ENCODE measurements at regions not wholly inside any gene's neighbourhood (a gene's known extent, or its start where the extent isn't known, plus 50 kb on each side); places are given as distances from the start of the nearest gene placed in this dataset.

DNA sequence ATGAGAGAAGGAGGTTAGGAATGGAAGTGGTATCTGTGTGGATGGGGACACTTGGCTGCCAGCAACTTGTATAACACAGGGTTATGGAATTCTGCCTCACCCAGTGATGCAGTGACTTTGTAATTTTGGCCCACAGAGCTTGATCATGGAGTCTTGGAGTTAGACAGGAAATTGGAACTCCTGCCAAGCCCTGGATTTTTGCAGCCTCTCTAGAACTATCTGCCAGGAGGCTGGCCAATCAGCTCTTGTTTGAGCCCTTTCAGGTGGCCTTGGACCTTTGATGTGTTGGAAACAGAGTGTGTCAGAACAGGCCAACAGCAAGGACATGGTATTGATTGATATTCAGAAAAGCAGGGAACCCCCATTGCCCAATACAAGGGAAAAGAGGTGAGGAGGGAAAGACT lies 157.7 kb upstream of the GGTLC1 start:
- TF ChIP-seq, protein P1, sequence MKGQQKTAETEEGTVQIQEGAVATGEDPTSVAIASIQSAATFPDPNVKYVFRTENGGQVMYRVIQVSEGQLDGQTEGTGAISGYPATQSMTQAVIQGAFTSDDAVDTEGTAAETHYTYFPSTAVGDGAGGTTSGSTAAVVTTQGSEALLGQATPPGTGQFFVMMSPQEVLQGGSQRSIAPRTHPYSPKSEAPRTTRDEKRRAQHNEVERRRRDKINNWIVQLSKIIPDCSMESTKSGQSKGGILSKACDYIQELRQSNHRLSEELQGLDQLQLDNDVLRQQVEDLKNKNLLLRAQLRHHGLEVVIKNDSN (IDR thresholded peaks at IDR 0.05) = no peak
- TF ChIP-seq EP300 (IDR thresholded peaks at IDR 0.05; ENCODE audit: borderline replicate concordance) = no peak
- TF ChIP-seq, protein P2, sequence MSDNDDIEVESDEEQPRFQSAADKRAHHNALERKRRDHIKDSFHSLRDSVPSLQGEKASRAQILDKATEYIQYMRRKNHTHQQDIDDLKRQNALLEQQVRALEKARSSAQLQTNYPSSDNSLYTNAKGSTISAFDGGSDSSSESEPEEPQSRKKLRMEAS (IDR thresholded peaks at IDR 0.05) = no peak
- no peak for TF ChIP-seq CREB1 (IDR thresholded peaks at IDR 0.05; ENCODE audit: low read depth)
- TF ChIP-seq RAD21 (IDR thresholded peaks at IDR 0.05; ENCODE audit: low read depth) = no peak
- TF ChIP-seq, protein P3, sequence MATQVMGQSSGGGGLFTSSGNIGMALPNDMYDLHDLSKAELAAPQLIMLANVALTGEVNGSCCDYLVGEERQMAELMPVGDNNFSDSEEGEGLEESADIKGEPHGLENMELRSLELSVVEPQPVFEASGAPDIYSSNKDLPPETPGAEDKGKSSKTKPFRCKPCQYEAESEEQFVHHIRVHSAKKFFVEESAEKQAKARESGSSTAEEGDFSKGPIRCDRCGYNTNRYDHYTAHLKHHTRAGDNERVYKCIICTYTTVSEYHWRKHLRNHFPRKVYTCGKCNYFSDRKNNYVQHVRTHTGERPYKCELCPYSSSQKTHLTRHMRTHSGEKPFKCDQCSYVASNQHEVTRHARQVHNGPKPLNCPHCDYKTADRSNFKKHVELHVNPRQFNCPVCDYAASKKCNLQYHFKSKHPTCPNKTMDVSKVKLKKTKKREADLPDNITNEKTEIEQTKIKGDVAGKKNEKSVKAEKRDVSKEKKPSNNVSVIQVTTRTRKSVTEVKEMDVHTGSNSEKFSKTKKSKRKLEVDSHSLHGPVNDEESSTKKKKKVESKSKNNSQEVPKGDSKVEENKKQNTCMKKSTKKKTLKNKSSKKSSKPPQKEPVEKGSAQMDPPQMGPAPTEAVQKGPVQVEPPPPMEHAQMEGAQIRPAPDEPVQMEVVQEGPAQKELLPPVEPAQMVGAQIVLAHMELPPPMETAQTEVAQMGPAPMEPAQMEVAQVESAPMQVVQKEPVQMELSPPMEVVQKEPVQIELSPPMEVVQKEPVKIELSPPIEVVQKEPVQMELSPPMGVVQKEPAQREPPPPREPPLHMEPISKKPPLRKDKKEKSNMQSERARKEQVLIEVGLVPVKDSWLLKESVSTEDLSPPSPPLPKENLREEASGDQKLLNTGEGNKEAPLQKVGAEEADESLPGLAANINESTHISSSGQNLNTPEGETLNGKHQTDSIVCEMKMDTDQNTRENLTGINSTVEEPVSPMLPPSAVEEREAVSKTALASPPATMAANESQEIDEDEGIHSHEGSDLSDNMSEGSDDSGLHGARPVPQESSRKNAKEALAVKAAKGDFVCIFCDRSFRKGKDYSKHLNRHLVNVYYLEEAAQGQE (IDR thresholded peaks at IDR 0.05; ENCODE audit: low read depth) = no peak

All from Ishikawa (cell line).